Activated T-cell treated with anti-CD3 and anti-CD28 coated beads, Interleukin-2, amount 50 U/mL, for 24 hours (primary cell): ENCODE measurements at regions not wholly inside any gene's neighbourhood (a gene's known extent, or its start where the extent isn't known, plus 50 kb on each side); places are given as distances from the start of the nearest gene placed in this dataset.
"Not testable (repeated sequence)": the region's sequence is repeated elsewhere in the genome, so short reads cannot be mapped to it uniquely, and the experiment has no call there.

Experiments used
- DNase-seq: peaks from one replicate; pipeline ENCODE4 v3.0.0-alpha.2; 2020
- H3K27ac Mint-ChIP-seq: 2 replicates; pipeline ENCODE4 v1.8.0; 2020; ENCODE audit warnings: mild to moderate bottlenecking, mixed read lengths
- H3K27me3 Mint-ChIP-seq: 2 replicates; pipeline ENCODE4 v1.8.0; 2020; ENCODE audit warnings: mixed read lengths
- H3K36me3 Mint-ChIP-seq: 2 replicates; pipeline ENCODE4 v1.8.0; 2020; ENCODE audit warnings: low read depth, mixed read lengths
- H3K4me1 Mint-ChIP-seq: 2 replicates; pipeline ENCODE4 v1.8.0; 2020; ENCODE audit warnings: low read depth, mixed read lengths
- H3K4me3 Mint-ChIP-seq: 2 replicates; pipeline ENCODE4 v1.8.0; 2020; ENCODE audit warnings: mild to moderate bottlenecking, moderate library complexity, mixed read lengths
- H3K9me3 Mint-ChIP-seq: 2 replicates; pipeline ENCODE4 v1.8.0; 2020; ENCODE audit warnings: mixed read lengths

DNA sequence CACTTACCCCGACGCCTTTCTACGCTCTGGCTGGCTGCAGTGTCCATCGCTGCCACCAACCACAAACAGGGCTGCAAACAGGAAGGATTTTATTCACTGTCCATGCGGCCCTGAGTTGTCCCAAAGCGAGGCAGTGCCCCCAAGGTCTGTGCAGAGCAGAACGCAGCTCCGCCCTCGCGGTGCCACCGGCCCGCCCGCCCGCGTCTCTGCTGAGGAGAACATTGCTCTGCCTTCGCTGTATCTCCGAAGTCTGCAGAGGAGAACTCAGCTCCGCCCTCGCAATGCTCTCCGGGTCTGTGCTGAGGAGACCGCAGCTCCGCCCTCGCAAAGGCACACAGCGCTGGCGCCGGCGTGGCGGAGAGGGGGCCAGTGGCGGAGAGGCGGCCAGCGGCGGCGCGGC lies 645.1 kb downstream of the FAM72C start:
- not testable (repeated sequence) for DNase-seq, H3K36me3 Mint-ChIP-seq, H3K9me3 Mint-ChIP-seq, H3K4me3 Mint-ChIP-seq, H3K27ac Mint-ChIP-seq, H3K4me1 Mint-ChIP-seq, H3K27me3 Mint-ChIP-seq

DNA sequence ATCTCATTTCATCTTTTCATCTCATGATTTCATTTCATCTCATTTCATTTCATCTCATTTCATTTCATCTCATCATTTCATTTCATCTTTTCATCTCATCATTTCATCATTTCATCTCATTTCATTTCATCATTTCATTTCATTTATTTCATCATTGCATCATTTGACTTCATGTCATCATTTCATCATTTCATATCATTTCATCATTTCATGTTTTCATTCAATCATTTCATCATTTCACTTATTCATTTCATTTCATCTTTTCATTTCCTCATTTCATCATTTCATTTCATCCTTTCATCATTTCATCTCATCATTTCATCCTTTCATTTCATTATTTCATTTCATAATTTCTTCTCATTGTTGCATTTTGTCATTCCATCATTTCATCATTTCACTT lies 660.6 kb downstream of the FAM72C start:
- H3K4me3 Mint-ChIP-seq, DNase-seq, H3K27me3 Mint-ChIP-seq, H3K4me1 Mint-ChIP-seq, H3K9me3 Mint-ChIP-seq, H3K36me3 Mint-ChIP-seq: not testable (repeated sequence)
- peak overlapping the region; percentile 76 for H3K27ac Mint-ChIP-seq
